ENCODE measurements at regions not wholly inside any gene's neighbourhood (a gene's known extent, or its start where the extent isn't known, plus 50 kb on each side); places are given as distances from the start of the nearest gene placed in this dataset.

DNA sequence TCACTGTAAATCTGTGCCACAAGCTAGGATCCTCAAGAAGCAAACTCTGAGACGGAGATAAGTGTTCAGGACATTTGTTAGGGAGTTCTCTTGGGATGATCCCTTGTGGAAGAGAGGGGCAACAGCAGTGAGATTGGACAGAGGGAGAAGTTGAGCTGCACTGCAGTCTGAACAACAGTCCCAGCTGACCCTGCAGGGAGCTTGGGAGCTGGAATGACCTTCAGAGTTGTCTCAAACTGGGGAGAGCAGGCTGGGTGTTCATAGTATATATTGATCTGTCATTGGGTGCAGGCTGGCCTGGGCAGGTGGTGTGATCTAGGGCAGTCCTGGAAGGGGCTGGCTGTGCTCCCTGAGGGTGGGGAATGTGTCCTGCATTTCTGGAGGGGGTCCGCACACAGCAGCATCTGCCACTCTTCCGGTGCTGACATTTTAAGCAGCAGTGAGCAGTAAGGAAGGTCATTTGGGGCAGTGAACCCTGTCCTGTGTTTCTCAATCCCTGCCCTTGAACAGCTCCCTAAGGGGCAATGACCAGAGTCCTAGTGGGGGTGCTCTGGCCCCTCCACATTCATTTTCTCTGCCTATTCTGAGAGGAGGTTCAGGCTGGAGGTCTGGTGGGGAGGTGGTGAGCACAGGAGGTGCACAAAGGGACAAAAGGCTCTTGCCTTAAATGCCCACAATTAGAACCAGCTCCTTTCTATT, 90.2 kb upstream of the PPM1J start:
- TF ChIP-seq, protein P1, sequence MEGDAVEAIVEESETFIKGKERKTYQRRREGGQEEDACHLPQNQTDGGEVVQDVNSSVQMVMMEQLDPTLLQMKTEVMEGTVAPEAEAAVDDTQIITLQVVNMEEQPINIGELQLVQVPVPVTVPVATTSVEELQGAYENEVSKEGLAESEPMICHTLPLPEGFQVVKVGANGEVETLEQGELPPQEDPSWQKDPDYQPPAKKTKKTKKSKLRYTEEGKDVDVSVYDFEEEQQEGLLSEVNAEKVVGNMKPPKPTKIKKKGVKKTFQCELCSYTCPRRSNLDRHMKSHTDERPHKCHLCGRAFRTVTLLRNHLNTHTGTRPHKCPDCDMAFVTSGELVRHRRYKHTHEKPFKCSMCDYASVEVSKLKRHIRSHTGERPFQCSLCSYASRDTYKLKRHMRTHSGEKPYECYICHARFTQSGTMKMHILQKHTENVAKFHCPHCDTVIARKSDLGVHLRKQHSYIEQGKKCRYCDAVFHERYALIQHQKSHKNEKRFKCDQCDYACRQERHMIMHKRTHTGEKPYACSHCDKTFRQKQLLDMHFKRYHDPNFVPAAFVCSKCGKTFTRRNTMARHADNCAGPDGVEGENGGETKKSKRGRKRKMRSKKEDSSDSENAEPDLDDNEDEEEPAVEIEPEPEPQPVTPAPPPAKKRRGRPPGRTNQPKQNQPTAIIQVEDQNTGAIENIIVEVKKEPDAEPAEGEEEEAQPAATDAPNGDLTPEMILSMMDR (IDR thresholded peaks at IDR 0.05; ENCODE audit: insufficient read depth, low read length, poor library complexity, severe bottlenecking) = no peak
- no peak for TF ChIP-seq EZH2phosphoT487 (conservative IDR thresholded peaks at IDR 0.05; ENCODE audit: low read length)
